ENCODE measurements at regions not wholly inside any gene's neighbourhood (a gene's known extent, or its start where the extent isn't known, plus 50 kb on each side); places are given as distances from the start of the nearest gene placed in this dataset.
A peak's percentile ranks its signal among the peaks of the same experiment; 100 is the strongest.

GRCh38 chr2:200252265-200253067 lies 54.0 kb upstream of the SPATS2L start:
- H3K27ac ChIP-seq (ENCODE audit: insufficient read depth, low read length), result peak overlapping the region; percentile 70
- no peaks in the 10 kb centered on the region for H3K9me3 ChIP-seq (ENCODE audit: control insufficient read depth, insufficient read depth, low read depth, low read length)
- peak overlapping the region; percentile 75 for H3K4me2 ChIP-seq (ENCODE audit: extremely low read depth, insufficient read depth, low read length)

DNA sequence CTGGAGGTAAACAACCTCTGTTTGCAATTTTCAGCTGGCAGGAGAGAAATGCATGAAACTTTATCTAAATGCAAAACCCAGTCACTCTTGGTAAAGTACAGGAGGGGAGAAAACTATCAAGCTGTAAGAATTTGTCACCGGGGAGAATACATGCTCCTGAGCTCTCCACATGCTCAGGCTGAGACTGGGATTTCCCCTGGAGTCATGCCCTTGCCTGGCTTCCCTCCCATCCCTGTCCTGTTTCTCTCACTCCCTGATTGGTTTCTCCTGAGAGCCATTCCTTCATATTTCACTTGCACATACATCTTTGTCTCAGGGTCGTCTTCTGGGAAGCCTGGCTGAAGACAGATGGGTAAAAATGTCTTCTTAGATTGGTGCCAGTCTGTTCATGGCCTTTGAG lies 52.9 kb upstream of the SPATS2L start:
- peak in 1 of 2 donors; percentile 7 for DNase-seq (ENCODE audit: low read depth in 2 of 2)
- Histone ChIP-seq H4K20me1 (ENCODE audit: control insufficient read depth, extremely low read depth, insufficient read depth, low read length) (no peaks in the 10 kb centered on the region), H3K4me1 (ENCODE audit: control insufficient read depth, extremely low read depth, insufficient read depth, low read length) (peaks cover 10% of the 10 kb centered on the region), H3K27me3 (ENCODE audit: control insufficient read depth, insufficient read depth, low read length) (no peaks in the 10 kb centered on the region), H3K27ac (ENCODE audit: insufficient read depth, low read length) (no peak overlapping the region), H3K4me2 (ENCODE audit: extremely low read depth, insufficient read depth, low read length) (no peak overlapping the region), H3K79me2 (ENCODE audit: control insufficient read depth, insufficient read depth, low read length) (no peaks in the 10 kb centered on the region), H3K9ac (ENCODE audit: insufficient read depth, low read length) (no peak overlapping the region), H3K9me3 (ENCODE audit: control insufficient read depth, insufficient read depth, low read depth, low read length) (no peaks in the 10 kb centered on the region), H3K4me3 (replicated peaks in 1 of 4; ENCODE audit: control extremely low read depth in 1 of 4, insufficient read depth in 1 of 4, low read depth in 3 of 4, low read length in 4 of 4) (no peak overlapping the region), H3K36me3 (ENCODE audit: control insufficient read depth, insufficient read depth, low read length) (no peaks in the 10 kb centered on the region), H2AFZ (ENCODE audit: low read length) (no peak overlapping the region)
- no peak for TF ChIP-seq EZH2 (IDR thresholded peaks at IDR 0.05; ENCODE audit: low read length, missing control alignments)
- no peak for TF ChIP-seq CTCF (conservative IDR thresholded peaks at IDR 0.05 in 1 of 2, IDR thresholded peaks at IDR 0.05 in 1 of 2; ENCODE audit: low read depth in 1 of 2, low read length in 2 of 2)

More at GRCh38 chr2:200252265-200253067, 54.0 kb upstream of the SPATS2L start:
- TF ChIP-seq EZH2 (IDR thresholded peaks at IDR 0.05; ENCODE audit: low read length, missing control alignments) (no peak), CTCF (conservative IDR thresholded peaks at IDR 0.05 in 1 of 2, IDR thresholded peaks at IDR 0.05 in 1 of 2; ENCODE audit: low read depth in 1 of 2, low read length in 2 of 2) (no peak)
- no peaks in the 10 kb centered on the region for H3K36me3 ChIP-seq (ENCODE audit: control insufficient read depth, insufficient read depth, low read length)
- peaks cover 13% of the 10 kb centered on the region for H3K4me1 ChIP-seq (ENCODE audit: control insufficient read depth, extremely low read depth, insufficient read depth, low read length)
- no peak overlapping the region for H3K4me3 ChIP-seq (replicated peaks in 1 of 4; ENCODE audit: control extremely low read depth in 1 of 4, insufficient read depth in 1 of 4, low read depth in 3 of 4, low read length in 4 of 4)
- H4K20me1 ChIP-seq (ENCODE audit: control insufficient read depth, extremely low read depth, insufficient read depth, low read length), result no peaks in the 10 kb centered on the region
- no peaks in the 10 kb centered on the region for H3K79me2 ChIP-seq (ENCODE audit: control insufficient read depth, insufficient read depth, low read length)
- H3K27me3 ChIP-seq (ENCODE audit: control insufficient read depth, insufficient read depth, low read length), result no peaks in the 10 kb centered on the region
- H2AFZ ChIP-seq (ENCODE audit: low read length), result peak overlapping the region; percentile 77
- no peak overlapping the region for H3K9ac ChIP-seq (ENCODE audit: insufficient read depth, low read length)
- peak; percentile 60 to 87 for DNase-seq (ENCODE audit: low read depth in 2 of 2)

- no peak for TF ChIP-seq EZH2 (IDR thresholded peaks at IDR 0.05; ENCODE audit: low read length, missing control alignments)
- TF ChIP-seq CTCF (conservative IDR thresholded peaks at IDR 0.05 in 1 of 2, IDR thresholded peaks at IDR 0.05 in 1 of 2; ENCODE audit: low read depth in 1 of 2, low read length in 2 of 2), result no peak
- Histone ChIP-seq H3K36me3 (ENCODE audit: control insufficient read depth, insufficient read depth, low read length) (no peaks in the 10 kb centered on the region), H3K9ac (ENCODE audit: insufficient read depth, low read length) (no peak overlapping the region), H3K4me3 (replicated peaks in 1 of 4; ENCODE audit: control extremely low read depth in 1 of 4, insufficient read depth in 1 of 4, low read depth in 3 of 4, low read length in 4 of 4) (no peak overlapping the region), H3K27ac (ENCODE audit: insufficient read depth, low read length) (no peak overlapping the region), H2AFZ (ENCODE audit: low read length) (no peak overlapping the region), H3K9me3 (ENCODE audit: control insufficient read depth, insufficient read depth, low read depth, low read length) (no peaks in the 10 kb centered on the region), H3K27me3 (ENCODE audit: control insufficient read depth, insufficient read depth, low read length) (no peaks in the 10 kb centered on the region), H3K4me2 (ENCODE audit: extremely low read depth, insufficient read depth, low read length) (no peak overlapping the region), H4K20me1 (ENCODE audit: control insufficient read depth, extremely low read depth, insufficient read depth, low read length) (no peaks in the 10 kb centered on the region), H3K79me2 (ENCODE audit: control insufficient read depth, insufficient read depth, low read length) (no peaks in the 10 kb centered on the region), H3K4me1 (ENCODE audit: control insufficient read depth, extremely low read depth, insufficient read depth, low read length) (peaks cover 10% of the 10 kb centered on the region)
- DNase-seq (ENCODE audit: low read depth in 2 of 2), result no peak
These were observed 51.7 kb upstream of the SPATS2L start for GRCh38 chr2:200254773-200255172.

Data from fibroblast of lung (primary cell).